22Rv1 (cell line): ENCODE measurements at regions not wholly inside any gene's neighbourhood (a gene's known extent, or its start where the extent isn't known, plus 50 kb on each side); places are given as distances from the start of the nearest gene placed in this dataset.

Experiments
- ZFX ChIP-seq: fragments of 450-650 bp; IDR thresholded peaks from 2 replicates; pipeline ENCODE4 v1.6.1; 2017; ENCODE audit warnings: antibody characterized with exemption, borderline replicate concordance
- TF ChIP-seq, protein P1 (sequence below): fragments of 450-650 bp; IDR thresholded peaks from 2 replicates; pipeline ENCODE4 v1.5.1; 2017; ENCODE audit warnings: mild to moderate bottlenecking

DNA sequence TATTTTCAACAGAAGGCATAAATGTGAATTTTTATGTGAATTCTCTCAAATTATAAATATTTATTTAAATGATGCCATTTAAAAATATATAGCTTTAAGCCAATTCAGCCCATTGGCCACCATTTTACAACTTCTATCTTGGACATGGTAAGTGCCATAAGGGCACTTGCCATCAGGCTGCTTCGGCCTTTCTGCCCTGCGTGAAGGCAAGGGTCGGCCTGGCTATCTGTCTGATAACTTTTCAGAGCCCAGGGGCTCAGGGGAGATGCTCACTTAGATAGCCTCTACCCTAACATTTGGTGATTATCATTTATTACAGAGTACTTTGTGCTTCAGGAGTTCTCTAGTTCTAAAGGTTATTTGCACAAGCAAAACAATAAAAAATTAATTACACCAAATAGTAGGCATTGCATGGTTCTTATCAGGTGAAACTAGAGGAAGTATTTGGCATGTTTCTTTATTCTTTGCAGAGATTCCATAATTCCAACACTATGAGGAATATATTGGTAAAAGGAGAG lies 62.4 kb upstream of the MBNL1 start:
- TF ChIP-seq, protein P1, sequence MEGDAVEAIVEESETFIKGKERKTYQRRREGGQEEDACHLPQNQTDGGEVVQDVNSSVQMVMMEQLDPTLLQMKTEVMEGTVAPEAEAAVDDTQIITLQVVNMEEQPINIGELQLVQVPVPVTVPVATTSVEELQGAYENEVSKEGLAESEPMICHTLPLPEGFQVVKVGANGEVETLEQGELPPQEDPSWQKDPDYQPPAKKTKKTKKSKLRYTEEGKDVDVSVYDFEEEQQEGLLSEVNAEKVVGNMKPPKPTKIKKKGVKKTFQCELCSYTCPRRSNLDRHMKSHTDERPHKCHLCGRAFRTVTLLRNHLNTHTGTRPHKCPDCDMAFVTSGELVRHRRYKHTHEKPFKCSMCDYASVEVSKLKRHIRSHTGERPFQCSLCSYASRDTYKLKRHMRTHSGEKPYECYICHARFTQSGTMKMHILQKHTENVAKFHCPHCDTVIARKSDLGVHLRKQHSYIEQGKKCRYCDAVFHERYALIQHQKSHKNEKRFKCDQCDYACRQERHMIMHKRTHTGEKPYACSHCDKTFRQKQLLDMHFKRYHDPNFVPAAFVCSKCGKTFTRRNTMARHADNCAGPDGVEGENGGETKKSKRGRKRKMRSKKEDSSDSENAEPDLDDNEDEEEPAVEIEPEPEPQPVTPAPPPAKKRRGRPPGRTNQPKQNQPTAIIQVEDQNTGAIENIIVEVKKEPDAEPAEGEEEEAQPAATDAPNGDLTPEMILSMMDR = no peak
- TF ChIP-seq ZFX = no peak
